Fibroblast of mammary gland (primary cell): ENCODE measurements at regions not wholly inside any gene's neighbourhood (a gene's known extent, or its start where the extent isn't known, plus 50 kb on each side); places are given as distances from the start of the nearest gene placed in this dataset.
"Not testable (repeated sequence)": the region's sequence is repeated elsewhere in the genome, so short reads cannot be mapped to it uniquely, and the experiment has no call there.

Experiments used
- DNase-seq: peaks from one replicate; pipeline ENCODE4 v3.0.0-alpha.2; 2010; ENCODE audit warnings: low read depth
- H3K4me3 ChIP-seq: 2 replicates; pipeline ENCODE4 v1.5.1; 2011; ENCODE audit warnings: low read depth, mild to moderate bottlenecking, low read length, moderate library complexity; ENCODE audit not compliant: control insufficient read depth
- CTCF ChIP-seq: conservative IDR thresholded peaks from 2 replicates; pipeline ENCODE4 v1.5.1; 2011; ENCODE audit warnings: low read depth, low read length, inconsistent platforms; ENCODE audit not compliant: control insufficient read depth, insufficient read depth

- DNase-seq = no peak
- no peak for TF ChIP-seq CTCF
- no peak overlapping the region for H3K4me3 ChIP-seq
These were observed 302.3 kb downstream of the HIVEP2 start for GRCh38 chr6:142642651-142643050.

- no peak for DNase-seq
- no peak overlapping the region for H3K4me3 ChIP-seq
- no peak for TF ChIP-seq CTCF
These were observed 300.1 kb downstream of the HIVEP2 start for GRCh38 chr6:142644866-142645265.

- H3K4me3 ChIP-seq = no peak overlapping the region
- TF ChIP-seq CTCF = no peak
- DNase-seq = no peak
These were observed 299.3 kb downstream of the HIVEP2 start for GRCh38 chr6:142645663-142646062.

GRCh38 chr6:142647449-142648035, 297.4 kb downstream of the HIVEP2 start:
- no peak for DNase-seq
- no peak overlapping the region for H3K4me3 ChIP-seq
- TF ChIP-seq CTCF = no peak

GRCh38 chr6:142648036-142648451, 296.9 kb downstream of the HIVEP2 start:
- no peak overlapping the region for H3K4me3 ChIP-seq

GRCh38 chr6:142648526-142648925, 296.4 kb downstream of the HIVEP2 start:
- H3K4me3 ChIP-seq = no peak overlapping the region
- DNase-seq = no peak
- TF ChIP-seq CTCF = no peak

More at GRCh38 chr6:142648036-142648451, 296.9 kb downstream of the HIVEP2 start:
- DNase-seq = no peak
- no peak for TF ChIP-seq CTCF

- H3K4me3 ChIP-seq, DNase-seq: not testable (repeated sequence)
These were observed 295.3 kb downstream of the HIVEP2 start for GRCh38 chr6:142649438-142650234.
